Liver (tissue), 8 donors: ENCODE measurements at regions not wholly inside any gene's neighbourhood (a gene's known extent, or its start where the extent isn't known, plus 50 kb on each side); places are given as distances from the start of the nearest gene placed in this dataset.

Source experiments
- DNase-seq: peaks from one replicate; pipeline ENCODE4 v3.0.0-alpha.2; 2017; ENCODE audit warnings: low spot score
- H3K27ac ChIP-seq, 2 donors: one replicate each; pipeline ENCODE4 v1.7.0; 2013; ENCODE audit warnings: inconsistent platforms in 2 of 2, low read length in 2 of 2, control low read depth in 1 of 2, low read depth in 1 of 2, mild to moderate bottlenecking in 1 of 2
- H3K27me3 ChIP-seq, 4 donors: one replicate each; pipeline versions ENCODE4 v1.6.1 to v1.7.0; 2013; ENCODE audit warnings: low read length in 3 of 4, inconsistent platforms in 1 of 4, mild to moderate bottlenecking in 1 of 4, moderate library complexity in 1 of 4; ENCODE audit not compliant: control insufficient read depth in 4 of 4, insufficient read depth in 4 of 4
- H3K36me3 ChIP-seq, 4 donors: one replicate each; pipeline versions ENCODE4 v1.6.1 to v1.7.0; 2013; ENCODE audit warnings: low read length in 3 of 4, mild to moderate bottlenecking in 3 of 4, low read depth in 1 of 4, moderate library complexity in 1 of 4; ENCODE audit not compliant: control insufficient read depth in 4 of 4, insufficient read depth in 3 of 4
- H3K4me1 ChIP-seq, 4 donors: one replicate each; pipeline versions ENCODE4 v1.6.1 to v1.7.0; 2013; ENCODE audit warnings: low read length in 3 of 4, mild to moderate bottlenecking in 3 of 4, moderate library complexity in 1 of 4; ENCODE audit not compliant: control insufficient read depth in 4 of 4, insufficient read depth in 4 of 4
- H3K4me3 ChIP-seq, 3 donors: one replicate each; pipeline versions ENCODE4 v1.6.1 to v1.7.0; 2013; ENCODE audit warnings: low read length in 3 of 3, control low read depth in 1 of 3, low read depth in 1 of 3, mild to moderate bottlenecking in 1 of 3
- H3K9ac ChIP-seq, 2 donors: one replicate each; pipeline ENCODE4 v1.7.0; 2013; ENCODE audit warnings: low read length in 2 of 2, mild to moderate bottlenecking in 2 of 2, moderate library complexity in 2 of 2, control low read depth in 1 of 2, low read depth in 1 of 2
- H3K9me3 ChIP-seq, 4 donors: one replicate each; pipeline versions ENCODE4 v1.6.1 to v1.7.0; 2013; ENCODE audit warnings: low read length in 3 of 4; ENCODE audit not compliant: control insufficient read depth in 4 of 4
- EGR1 ChIP-seq, 2 donors: IDR thresholded peaks; 2 replicates each; pipeline ENCODE4 v1.6.1; 2016 to 2018; ENCODE audit warnings: antibody characterized with exemption in 2 of 2, low read depth in 2 of 2
- FOXA1 ChIP-seq: IDR thresholded peaks from 2 replicates; pipeline ENCODE4 v1.6.1; 2016; ENCODE audit warnings: antibody characterized with exemption
- FOXA2 ChIP-seq: IDR thresholded peaks from 2 replicates; pipeline ENCODE4 v1.6.1; 2016; ENCODE audit warnings: antibody characterized with exemption
- GABPA ChIP-seq, 2 donors: IDR thresholded peaks in 1 of 2; conservative IDR thresholded peaks in 1 of 2; 2 replicates each; pipeline ENCODE4 v1.6.1; 2016; ENCODE audit warnings: antibody characterized with exemption in 2 of 2, mild to moderate bottlenecking in 1 of 2, moderate library complexity in 1 of 2
- HNF4A ChIP-seq, 2 donors: conservative IDR thresholded peaks; 2 replicates each; pipeline ENCODE4 v1.6.1; 2016; ENCODE audit warnings: antibody characterized with exemption in 2 of 2, mild to moderate bottlenecking in 2 of 2
- HNF4G ChIP-seq: IDR thresholded peaks from 2 replicates; pipeline ENCODE4 v1.6.1; 2016; ENCODE audit warnings: antibody characterized with exemption
- JUND ChIP-seq, 2 donors: IDR thresholded peaks; 2 replicates each; pipeline ENCODE4 v1.6.1; 2016; ENCODE audit warnings: antibody characterized with exemption in 2 of 2
- MAX ChIP-seq: IDR thresholded peaks from 2 replicates; pipeline ENCODE4 v1.6.1; 2016; ENCODE audit warnings: antibody characterized with exemption
- NR2F2 ChIP-seq: IDR thresholded peaks from 2 replicates; pipeline ENCODE4 v1.6.1; 2016; ENCODE audit warnings: antibody characterized with exemption
- RAD21 ChIP-seq, 2 donors: IDR thresholded peaks; 2 replicates each; pipeline ENCODE4 v1.6.1; 2016; ENCODE audit warnings: antibody characterized with exemption in 2 of 2, mild to moderate bottlenecking in 2 of 2
- REST ChIP-seq: IDR thresholded peaks from 2 replicates; pipeline ENCODE4 v1.6.1; 2016; ENCODE audit warnings: antibody characterized with exemption, mild to moderate bottlenecking
- RXRA ChIP-seq, 2 donors: IDR thresholded peaks; 2 replicates each; pipeline ENCODE4 v1.6.1; 2017 to 2018; ENCODE audit warnings: antibody characterized with exemption in 2 of 2, mild to moderate bottlenecking in 1 of 2
- SP1 ChIP-seq: IDR thresholded peaks from 2 replicates; pipeline ENCODE4 v1.6.1; 2018; ENCODE audit warnings: antibody characterized with exemption, mild to moderate bottlenecking
- TAF1 ChIP-seq: conservative IDR thresholded peaks from 2 replicates; pipeline ENCODE4 v1.6.1; 2016; ENCODE audit warnings: antibody characterized with exemption, mild to moderate bottlenecking
- YY1 ChIP-seq: IDR thresholded peaks from 2 replicates; pipeline ENCODE4 v1.6.1; 2016; ENCODE audit warnings: antibody characterized with exemption, mild to moderate bottlenecking
- ZBTB33 ChIP-seq: IDR thresholded peaks from 2 replicates; pipeline ENCODE4 v1.6.1; 2016; ENCODE audit warnings: antibody characterized with exemption
- WGBS: extraction: QIAGEN DNeasy Blood & Tissue Kit; methylation state at CpG from one replicate; pipeline ENCODE4 v1.1.7; 2013; 5-methylcytosine and 5-hydroxymethylcytosine counted together
- TF ChIP-seq, protein P1 (sequence below): fragments of 150-350 bp; IDR thresholded peaks from 2 replicates; pipeline ENCODE4 v1.5.1; 2017; ENCODE audit warnings: improper control_type of control experiment, low read depth, low read length; ENCODE audit not compliant: missing input control
- TF ChIP-seq, protein P2 (sequence below): IDR thresholded peaks from 2 replicates; pipeline ENCODE4 v1.6.1; 2016; ENCODE audit warnings: antibody characterized with exemption
- donor health status: healthy.
- donor health status: healthy.
- donor health status: healthy.
- donor health status: healthy.
- donor health status: healthy.

GRCh38 chr10:105844676-105845570 is 1203.8 kb downstream of the SORCS3 start:
- no peak for DNase-seq
- Histone ChIP-seq H3K27me3 (peaks cover 0 to 2% (median 0%) of the 10 kb centered on the region in 4 donors), H3K4me1 (no peaks in the 10 kb centered on the region), H3K27ac (no peak overlapping the region), H3K9ac (no peak overlapping the region), H3K4me3 (no peak overlapping the region), H3K36me3 (no peaks in the 10 kb centered on the region), H3K9me3 (no peaks in the 10 kb centered on the region)
- TF ChIP-seq, protein P1, sequence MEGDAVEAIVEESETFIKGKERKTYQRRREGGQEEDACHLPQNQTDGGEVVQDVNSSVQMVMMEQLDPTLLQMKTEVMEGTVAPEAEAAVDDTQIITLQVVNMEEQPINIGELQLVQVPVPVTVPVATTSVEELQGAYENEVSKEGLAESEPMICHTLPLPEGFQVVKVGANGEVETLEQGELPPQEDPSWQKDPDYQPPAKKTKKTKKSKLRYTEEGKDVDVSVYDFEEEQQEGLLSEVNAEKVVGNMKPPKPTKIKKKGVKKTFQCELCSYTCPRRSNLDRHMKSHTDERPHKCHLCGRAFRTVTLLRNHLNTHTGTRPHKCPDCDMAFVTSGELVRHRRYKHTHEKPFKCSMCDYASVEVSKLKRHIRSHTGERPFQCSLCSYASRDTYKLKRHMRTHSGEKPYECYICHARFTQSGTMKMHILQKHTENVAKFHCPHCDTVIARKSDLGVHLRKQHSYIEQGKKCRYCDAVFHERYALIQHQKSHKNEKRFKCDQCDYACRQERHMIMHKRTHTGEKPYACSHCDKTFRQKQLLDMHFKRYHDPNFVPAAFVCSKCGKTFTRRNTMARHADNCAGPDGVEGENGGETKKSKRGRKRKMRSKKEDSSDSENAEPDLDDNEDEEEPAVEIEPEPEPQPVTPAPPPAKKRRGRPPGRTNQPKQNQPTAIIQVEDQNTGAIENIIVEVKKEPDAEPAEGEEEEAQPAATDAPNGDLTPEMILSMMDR = no peak
- TF ChIP-seq RXRA (IDR thresholded peaks at IDR 0.05) = no peak
- TF ChIP-seq ZBTB33 = no peak
- WGBS = 76% methylated on average over 12 of the region's 12 CpGs

DNA sequence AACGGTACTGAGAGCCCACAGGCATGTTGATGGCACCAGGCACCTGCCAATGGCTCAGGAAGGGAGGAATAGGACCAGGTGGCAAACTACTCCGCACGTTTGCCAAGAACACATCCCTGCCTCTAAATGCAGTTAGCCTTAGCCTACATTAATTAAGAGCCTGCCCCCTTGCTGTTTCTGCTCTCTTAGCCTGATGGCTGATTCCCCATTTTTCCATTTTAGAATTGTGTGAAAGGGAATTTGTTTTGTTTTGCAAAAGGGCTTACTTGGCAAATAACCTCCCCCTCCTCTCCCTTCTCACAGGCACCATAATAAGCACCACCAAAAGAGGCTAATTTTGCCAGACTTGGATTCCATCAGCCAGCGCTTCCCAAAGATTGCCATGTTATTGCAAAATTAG is 1203.2 kb downstream of the SORCS3 start:
- Histone ChIP-seq H3K4me3 (no peak overlapping the region), H3K36me3 (no peaks in the 10 kb centered on the region), H3K9me3 (no peaks in the 10 kb centered on the region), H3K4me1 (no peaks in the 10 kb centered on the region), H3K27ac (no peak overlapping the region), H3K27me3 (no peaks in the 10 kb centered on the region), H3K9ac (no peak overlapping the region)
- WGBS = 51% methylated on average over 4 of the region's 4 CpGs
- TF ChIP-seq TAF1 (no peak), RXRA (IDR thresholded peaks at IDR 0.05) (no peak), SP1 (no peak), NR2F2 (no peak), FOXA1 (no peak), GABPA (IDR thresholded peaks at IDR 0.05 in 1 of 2, conservative IDR thresholded peaks at IDR 0.05 in 1 of 2) (no peak), JUND (IDR thresholded peaks at IDR 0.05) (no peak), REST (no peak), EGR1 (IDR thresholded peaks at IDR 0.05; ENCODE audit: low read depth in 2 of 2) (no peak), FOXA2 (no peak), RAD21 (IDR thresholded peaks at IDR 0.05) (no peak), YY1 (no peak), MAX (no peak), HNF4A (conservative IDR thresholded peaks at IDR 0.05) (no peak), ZBTB33 (no peak), HNF4G (no peak)
- TF ChIP-seq, protein P2, sequence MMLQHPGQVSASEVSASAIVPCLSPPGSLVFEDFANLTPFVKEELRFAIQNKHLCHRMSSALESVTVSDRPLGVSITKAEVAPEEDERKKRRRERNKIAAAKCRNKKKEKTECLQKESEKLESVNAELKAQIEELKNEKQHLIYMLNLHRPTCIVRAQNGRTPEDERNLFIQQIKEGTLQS = no peak
- TF ChIP-seq, protein P1 = no peak
- DNase-seq = no peak
